Umbilical cord (tissue), 1 donor: ENCODE measurements at regions not wholly inside any gene's neighbourhood (a gene's known extent, or its start where the extent isn't known, plus 50 kb on each side); places are given as distances from the start of the nearest gene placed in this dataset.

Source experiments
- DNase-seq: peaks from one replicate; pipeline ENCODE4 v3.0.0-alpha.2; 2015; ENCODE audit warnings: low spot score

DNA sequence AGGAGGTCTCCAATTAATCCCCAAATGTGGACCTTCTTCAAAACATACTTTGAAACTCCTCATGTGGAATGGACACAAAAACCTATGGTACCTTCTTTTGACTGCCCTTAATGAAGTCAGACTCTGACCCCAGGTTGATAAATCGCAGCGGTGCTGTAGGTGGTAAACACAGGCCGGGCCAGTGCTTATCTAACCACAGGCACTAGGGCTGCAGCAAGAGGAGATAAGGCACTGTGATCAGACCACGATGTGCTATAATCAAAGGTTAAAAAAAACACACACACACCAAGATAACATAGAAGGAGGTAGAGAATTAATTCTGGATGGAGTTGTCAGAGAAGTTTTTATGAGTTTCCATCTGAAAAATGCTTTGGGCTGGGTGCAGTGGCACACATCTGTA lies 52.3 kb upstream of the SIPA1L2 start:
- no peak for DNase-seq

GRCh38 chr1:232684371-232685105 lies 54.6 kb upstream of the SIPA1L2 start:
- no peak for DNase-seq

DNA sequence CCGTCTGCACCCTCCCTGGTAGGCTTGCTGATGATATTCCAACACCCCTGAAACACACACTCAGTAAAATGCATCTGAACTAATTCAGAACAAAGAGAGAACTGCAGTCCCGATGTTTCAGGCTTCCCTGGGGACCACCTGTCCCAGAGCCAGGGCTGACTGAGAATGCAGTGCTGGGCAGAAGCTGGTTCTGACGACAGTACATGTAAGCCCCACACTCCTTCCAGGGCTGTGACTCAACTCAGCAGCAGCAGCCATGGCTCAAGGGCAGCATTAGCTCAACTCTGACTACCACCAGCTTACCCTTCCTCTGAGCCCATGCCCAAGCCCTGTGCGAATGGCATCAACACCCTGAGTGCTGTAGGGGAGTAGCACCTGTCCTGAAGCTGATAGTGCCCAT lies 56.4 kb upstream of the SIPA1L2 start:
- DNase-seq, result no peak

- DNase-seq, result no peak
Observed at GRCh38 chr1:232687304-232687703, 57.4 kb upstream of the SIPA1L2 start.

GRCh38 chr1:232687728-232688127 lies 57.8 kb upstream of the SIPA1L2 start:
- DNase-seq, result no peak

DNA sequence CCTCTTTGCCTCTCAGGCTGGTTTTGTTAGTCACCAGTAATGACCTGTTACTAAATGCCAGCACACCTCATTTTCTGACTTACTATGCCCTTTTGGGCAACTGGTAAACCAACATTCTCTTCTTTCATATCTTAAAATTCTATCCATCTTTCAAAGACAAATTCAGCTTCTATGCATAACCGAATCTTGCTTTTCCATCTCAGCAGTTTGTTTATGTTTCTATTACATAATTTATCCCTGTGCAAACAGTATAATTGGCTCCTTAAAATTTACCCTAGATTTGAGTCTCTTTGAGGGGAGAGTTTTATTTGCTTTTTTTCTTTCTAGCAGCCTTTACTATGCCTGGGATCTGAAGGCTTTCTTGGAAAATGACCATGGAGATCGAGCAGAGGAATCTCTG lies 58.5 kb upstream of the SIPA1L2 start:
- no peak for DNase-seq

- DNase-seq, result no peak
Observed at GRCh38 chr1:232689711-232690110, 59.8 kb upstream of the SIPA1L2 start.

DNA sequence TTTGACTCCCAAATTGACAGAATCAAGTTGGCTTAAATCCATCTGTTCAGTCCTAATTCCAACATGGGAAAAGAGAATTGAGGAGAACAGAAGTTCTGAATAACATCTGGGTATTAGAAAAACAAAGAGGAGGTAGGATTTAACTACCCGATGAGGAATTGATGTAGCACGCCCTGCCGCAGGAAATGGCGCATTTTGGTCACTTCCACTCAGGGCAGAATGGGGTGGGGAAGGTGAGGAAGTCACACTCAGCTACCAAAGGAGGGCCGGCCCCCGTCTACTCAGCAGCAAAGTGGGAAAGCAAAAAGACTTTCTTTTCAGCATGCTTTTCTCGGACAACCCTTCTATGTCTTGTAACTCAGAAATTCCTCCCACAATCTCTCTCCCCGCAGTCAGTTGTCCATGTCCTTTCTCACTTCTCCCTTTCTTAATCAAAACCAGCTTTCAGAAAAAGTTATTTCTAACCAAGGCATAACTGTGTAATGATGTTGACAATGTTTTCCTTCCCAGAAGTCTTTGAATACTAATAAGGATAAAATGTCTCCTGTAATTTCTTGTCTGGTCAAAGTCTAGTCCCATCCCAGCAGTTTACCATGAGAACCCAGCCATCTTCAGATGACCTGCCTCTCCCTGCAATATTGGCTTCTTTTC lies 60.5 kb upstream of the SIPA1L2 start:
- DNase-seq, result no peak

- DNase-seq, result no peak
Observed at GRCh38 chr1:232694475-232694874, 64.5 kb upstream of the SIPA1L2 start.

DNA sequence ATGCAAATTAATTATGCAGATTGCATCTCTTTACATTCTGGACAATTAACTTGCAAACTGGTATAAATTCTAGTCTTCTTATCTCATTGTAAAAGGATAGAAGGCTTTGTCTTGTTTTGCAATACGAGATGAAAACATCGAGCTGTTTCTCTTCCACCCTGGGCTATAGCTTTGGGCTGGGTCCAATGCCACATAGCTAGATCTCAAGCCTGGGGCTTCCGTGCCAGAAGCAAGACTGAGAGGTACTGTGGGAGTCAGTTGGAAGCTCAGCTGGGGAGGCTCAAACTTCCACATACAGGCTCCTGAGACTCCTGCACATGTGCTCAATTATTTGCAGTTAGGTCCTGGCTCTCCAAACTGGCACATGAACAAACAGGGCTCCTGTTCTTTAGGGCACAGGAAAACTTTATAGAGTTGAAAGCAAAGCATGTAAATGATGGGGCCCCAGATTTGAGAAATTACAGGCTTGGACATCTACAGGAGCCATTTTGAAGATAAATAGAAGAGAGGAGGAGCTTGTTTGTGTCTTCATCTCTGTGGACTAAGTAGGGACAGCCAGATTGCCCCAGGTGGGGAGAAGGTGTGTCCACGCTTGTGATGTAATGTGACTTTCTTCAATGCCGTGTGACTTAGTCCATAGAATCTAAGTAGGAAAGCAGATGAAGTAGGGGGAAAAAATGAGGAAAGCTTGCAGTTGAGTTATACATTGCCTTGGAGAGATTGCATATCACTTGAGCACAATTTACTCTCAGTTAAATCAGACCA lies 65.9 kb upstream of the SIPA1L2 start:
- peak; percentile 23 for DNase-seq

DNA sequence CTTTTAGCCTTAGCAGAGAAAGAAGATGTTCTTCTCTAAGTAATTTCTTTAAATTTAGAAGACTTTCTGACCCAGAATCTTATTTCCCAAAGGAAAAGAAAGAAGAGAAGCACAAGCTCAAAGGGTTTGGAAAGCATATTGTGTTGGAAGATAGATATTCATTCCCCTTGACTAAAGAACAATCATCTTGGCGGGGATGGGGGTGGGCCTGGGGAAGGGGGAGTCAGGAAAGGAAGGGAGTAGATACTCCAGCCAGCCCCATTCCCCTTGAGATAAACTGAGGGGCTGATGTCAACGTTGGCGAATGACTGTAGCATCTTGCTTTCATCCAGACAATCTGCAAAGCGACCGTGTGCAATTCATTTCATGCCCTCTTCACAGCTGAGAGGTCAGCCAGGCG lies 66.5 kb upstream of the SIPA1L2 start:
- DNase-seq, result no peak

DNA sequence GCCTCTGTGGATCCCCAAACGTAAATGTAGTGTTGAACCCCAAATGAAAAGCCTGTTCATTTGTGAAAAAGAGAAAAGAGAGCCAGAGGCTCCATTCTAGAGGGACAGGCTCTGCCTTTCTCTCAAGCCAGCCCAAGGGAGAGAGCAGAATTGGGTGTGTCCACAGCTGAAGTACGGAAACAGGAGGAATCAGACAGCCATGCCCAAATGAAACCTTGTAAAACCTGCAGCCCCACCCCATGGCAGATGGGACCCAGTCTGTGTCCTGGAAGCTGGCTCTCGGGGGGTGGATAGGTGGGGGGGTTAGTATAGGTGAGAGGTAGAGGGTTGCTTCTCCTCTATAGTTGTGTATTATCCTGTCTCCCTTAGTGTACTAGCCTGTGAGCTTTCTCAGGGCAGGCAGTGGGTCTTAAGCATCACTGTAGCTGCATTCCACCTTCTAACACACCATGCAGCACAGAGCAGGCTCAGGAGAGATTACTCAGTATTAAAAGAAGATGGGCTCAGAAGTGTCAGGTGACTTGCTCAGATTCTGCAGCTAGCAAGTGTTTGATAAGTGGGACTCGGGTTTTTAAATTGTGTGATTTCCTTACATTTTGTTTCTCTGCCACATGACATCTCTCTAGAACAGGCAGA lies 67.4 kb upstream of the SIPA1L2 start:
- no peak for DNase-seq

DNA sequence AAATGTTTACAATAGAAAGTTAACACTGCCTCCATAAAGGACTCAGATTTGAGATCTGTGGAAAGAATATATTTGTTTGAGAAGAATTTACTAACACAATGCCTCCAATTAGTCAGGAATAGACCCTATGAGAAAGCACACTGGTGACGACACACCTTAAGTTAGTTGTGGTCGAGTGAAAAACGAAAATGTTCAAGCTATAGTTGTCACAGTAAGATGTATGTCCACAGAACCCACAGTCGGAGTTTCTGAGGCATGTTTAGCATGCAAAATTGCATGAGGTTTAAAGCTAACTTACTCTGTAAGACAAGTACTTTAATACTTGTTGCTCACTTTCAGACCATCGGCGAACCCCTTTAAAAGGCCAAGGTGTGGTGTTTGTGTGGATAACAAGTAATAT lies 69.9 kb upstream of the SIPA1L2 start:
- DNase-seq, result no peak

DNA sequence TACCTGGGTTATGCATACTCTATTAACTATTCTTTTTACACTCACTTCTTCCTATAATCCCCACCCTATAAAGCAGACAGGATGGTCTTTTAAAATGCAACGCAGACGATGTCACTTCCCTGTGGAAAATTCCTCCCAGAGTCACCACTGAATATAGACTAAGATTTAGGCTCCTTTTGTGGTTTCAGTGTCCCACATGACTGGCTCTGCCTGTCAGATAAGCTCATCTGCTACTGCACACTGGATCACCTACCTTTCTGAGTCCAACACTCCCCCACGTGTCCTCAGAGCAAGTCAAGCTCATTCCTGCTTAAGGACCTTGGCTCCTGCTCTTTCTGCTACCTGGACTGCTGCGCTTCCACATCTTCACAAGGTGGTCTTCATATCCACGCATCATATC lies 73.0 kb upstream of the SIPA1L2 start:
- no peak for DNase-seq

DNA sequence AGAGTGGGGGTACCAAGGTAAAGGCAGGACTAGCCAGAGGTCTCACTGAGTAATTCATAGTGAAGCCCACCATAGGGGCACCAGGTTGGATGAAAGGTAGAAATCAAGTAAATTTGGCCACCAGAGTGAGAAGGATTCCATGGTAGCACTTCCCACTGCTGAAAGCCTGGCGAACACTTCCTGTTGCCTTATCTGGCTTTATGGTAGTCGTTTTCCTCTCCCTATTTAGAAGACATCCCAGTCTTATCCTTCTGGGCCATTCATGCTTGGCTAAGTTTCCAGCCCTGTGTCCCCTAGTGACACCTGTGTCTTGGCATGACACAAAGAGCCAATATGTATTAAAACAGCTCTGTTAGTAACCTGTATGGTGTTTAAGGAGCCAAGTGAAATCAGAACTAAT lies 74.3 kb upstream of the SIPA1L2 start:
- no peak for DNase-seq

GRCh38 chr1:232704694-232705680 lies 75.1 kb upstream of the SIPA1L2 start:
- peak; percentile 76 for DNase-seq

GRCh38 chr1:232705815-232706575 lies 76.1 kb upstream of the SIPA1L2 start:
- DNase-seq, result no peak

DNA sequence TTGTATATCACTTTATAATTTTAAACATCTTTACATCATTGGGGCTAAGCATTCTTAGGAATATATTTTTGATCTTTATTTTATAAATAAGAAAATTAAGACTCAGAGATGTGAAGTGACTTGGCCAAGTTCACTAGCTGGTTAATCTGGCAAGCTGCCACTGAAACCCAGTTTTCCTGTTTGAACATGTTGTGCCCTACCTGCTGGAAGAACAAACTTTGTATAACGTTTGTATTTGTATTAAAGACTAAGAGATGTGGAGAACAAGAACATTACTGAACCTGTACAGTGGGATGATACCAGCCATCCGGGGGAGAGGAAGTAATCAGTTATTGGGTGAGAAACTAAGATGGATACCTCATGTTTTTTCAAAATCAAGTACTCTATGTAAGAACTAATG lies 77.2 kb upstream of the SIPA1L2 start:
- no peak for DNase-seq

GRCh38 chr1:232709386-232709785 lies 79.5 kb upstream of the SIPA1L2 start:
- DNase-seq, result no peak

DNA sequence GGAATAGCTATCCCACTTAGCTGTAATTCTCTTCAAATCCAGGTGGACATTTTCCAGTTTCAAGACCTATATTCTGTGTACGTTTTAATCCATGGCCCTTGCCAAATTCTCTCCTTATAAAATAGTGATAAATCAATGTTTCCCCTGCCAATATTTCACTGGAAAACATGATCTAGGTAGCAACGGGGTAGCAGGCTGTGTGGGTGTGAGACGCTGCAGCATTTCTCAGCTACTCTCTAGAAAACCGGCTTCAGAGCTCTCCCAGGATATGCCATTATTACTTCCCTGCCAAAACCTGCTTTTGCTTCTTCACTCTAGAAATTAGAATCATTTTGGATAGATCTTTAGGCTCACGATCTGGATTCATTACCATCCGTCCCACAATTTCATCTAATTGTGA lies 82.1 kb upstream of the SIPA1L2 start:
- no peak for DNase-seq
